HG03469 (cell line): ENCODE measurements at regions not wholly inside any gene's neighbourhood (a gene's known extent, or its start where the extent isn't known, plus 50 kb on each side); places are given as distances from the start of the nearest gene placed in this dataset.

Source experiments
- ATAC-seq: cut with Tn5 transposase; IDR thresholded peaks from one replicate; pipeline ENCODE4 v1.9.1; 2021; ENCODE audit warnings: mild to moderate bottlenecking, moderate library complexity, moderate number of reproducible peaks; ENCODE audit not compliant: unreplicated experiment

DNA sequence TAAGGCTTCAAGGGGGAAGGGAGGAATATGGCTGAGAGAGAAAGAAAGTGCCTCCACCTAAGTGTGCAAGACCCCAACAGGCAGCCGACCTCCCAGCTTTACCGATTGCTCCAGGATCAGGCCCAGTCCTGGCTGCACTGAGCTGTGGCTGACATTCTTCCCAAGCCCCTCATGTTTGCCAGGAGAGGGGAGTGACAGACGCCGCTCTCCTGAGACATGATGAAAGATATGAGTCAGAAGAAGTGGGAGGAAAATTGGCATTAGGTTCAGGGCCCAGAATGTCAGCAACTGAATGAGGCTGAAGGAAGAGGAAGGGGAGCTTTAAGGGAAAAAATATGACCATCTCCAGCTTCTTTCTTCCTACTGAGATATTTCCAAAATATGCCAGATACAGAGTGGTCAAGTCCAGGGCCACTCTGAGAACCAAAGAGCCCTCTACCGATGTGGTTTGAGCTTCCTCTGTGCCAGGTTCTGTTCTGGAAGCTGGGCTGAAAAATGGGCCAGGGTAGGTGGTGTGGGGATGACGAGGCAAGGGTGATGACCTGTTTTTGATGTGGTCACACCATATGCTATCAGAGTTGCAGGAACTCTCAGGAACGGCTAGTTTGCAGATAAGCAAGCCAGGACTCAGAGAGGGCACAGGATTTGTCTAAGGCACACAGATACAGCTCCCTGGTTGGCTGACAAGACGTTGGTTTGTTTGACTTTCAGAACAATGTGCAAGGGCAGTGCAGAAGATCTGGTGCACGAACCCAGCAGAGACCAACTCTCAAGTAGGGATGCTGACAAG lies 176.7 kb downstream of the SOX9 start:
- ATAC-seq, result no peak

- ATAC-seq, result no peak
Measured at GRCh38 chr17:72299100-72299499, 178.3 kb downstream of the SOX9 start.

GRCh38 chr17:72299592-72299991 lies 178.8 kb downstream of the SOX9 start:
- ATAC-seq, result no peak

DNA sequence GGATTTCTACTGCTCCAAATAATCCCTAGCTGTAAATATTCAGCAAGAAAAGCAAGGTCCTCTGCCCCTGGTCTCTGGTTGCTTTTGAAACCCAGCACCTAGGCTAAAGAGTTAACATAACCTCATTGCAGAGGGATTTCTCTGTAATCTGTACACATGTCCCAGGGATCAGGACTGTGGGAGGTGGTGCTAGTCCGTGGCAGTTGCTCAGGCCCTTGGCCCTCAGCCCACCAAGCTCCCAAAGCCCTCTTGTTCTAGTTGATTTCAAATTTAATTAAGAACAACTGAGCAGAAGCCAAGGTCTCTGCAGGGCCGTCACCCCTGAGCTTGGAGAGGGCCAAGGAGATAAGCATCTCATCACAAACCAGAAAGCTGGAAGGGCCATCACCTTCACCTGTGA lies 181.1 kb downstream of the SOX9 start:
- ATAC-seq, result no peak

- no peak for ATAC-seq
Measured at GRCh38 chr17:72302735-72303134, 181.9 kb downstream of the SOX9 start.

DNA sequence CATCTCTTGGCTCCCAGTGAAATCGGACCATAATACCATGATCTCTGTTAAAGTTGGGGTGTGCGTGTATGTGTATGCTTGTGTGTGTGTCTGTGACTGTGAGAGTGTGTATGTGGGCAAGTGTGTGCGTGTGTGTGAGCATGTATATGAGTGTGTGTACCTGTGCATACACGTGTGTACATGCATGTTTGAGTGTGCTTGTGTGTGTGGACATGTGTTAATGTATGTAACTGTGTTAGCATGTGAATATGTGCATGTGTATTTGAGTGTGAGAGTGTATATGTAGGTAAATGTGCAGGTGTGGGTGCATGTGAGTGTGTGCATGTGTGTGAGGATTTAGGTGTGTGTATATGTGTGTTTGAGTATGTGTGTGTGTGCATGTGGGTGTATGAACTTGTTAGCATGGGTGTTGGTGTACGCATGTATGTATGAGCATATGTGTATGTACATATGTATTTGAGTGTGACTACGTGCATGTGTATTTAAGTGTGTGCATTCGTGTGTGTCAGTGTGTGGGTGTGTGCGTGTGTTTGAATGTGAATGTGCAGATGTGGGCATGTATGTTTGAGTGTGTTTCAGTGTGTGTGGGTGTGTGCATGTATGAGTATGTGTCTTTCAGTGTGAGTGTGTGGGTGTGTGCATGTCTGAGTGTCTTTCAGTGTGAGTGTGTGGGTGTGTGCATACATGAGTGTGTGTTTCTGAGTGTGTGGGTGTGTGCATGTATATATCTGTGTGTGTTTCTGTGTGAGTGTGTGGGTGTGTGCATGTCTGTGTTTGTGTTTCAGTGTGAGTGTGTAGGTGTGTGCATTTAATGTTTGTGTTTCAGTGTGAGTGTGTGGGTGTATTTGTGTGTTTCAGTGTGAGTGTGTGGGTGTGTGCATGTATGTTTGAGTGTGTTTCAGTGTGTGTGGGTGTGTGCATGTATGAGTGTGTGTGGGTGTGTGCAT lies 183.2 kb downstream of the SOX9 start:
- no peak for ATAC-seq

DNA sequence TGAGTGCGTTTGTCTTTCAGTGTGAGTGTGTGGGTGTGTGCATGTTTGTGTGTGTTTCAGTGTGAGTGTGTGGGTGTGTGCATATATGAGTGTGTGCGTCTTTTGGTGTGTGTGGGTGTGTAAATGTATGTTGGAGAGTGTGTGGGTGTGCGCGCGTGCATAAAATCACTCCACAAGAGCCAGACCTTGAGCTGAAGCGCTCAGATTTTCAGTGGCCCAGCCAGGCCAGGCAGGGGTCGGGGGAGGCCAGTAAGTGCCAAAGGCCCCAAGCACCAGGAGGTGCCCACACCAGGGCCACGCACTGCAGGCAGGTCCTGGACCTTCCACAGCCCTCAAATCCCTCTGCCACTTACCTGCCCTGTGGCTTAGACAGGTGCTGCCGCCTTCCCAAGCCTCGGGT lies 184.0 kb downstream of the SOX9 start:
- ATAC-seq, result no peak

GRCh38 chr17:72305472-72305871 lies 184.7 kb downstream of the SOX9 start:
- ATAC-seq, result no peak

GRCh38 chr17:72306037-72306436 lies 185.2 kb downstream of the SOX9 start:
- no peak for ATAC-seq

- no peak for ATAC-seq
Measured at GRCh38 chr17:72307836-72308235, 187.0 kb downstream of the SOX9 start.

- ATAC-seq, result no peak
Measured at GRCh38 chr17:72308744-72309385, 188.0 kb downstream of the SOX9 start.

DNA sequence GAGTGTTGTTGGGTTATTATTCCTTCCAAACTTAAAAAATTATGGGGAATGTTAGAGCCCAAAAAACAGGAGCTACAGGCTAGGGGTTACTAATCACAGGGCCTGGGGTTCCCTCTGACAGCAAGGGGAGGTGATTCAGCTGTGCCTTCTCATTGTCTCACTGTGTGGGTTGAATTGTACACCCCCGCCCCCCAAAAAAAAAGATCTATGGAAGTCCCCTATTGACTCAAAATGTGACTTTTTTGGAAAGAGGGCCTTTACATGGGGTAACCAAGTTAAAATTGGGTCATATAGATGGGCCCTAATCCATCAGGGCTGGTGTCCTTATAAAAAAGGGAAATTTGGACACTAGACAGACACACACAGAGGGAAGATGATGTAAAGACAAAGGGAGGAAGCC lies 190.2 kb downstream of the SOX9 start:
- no peak for ATAC-seq

DNA sequence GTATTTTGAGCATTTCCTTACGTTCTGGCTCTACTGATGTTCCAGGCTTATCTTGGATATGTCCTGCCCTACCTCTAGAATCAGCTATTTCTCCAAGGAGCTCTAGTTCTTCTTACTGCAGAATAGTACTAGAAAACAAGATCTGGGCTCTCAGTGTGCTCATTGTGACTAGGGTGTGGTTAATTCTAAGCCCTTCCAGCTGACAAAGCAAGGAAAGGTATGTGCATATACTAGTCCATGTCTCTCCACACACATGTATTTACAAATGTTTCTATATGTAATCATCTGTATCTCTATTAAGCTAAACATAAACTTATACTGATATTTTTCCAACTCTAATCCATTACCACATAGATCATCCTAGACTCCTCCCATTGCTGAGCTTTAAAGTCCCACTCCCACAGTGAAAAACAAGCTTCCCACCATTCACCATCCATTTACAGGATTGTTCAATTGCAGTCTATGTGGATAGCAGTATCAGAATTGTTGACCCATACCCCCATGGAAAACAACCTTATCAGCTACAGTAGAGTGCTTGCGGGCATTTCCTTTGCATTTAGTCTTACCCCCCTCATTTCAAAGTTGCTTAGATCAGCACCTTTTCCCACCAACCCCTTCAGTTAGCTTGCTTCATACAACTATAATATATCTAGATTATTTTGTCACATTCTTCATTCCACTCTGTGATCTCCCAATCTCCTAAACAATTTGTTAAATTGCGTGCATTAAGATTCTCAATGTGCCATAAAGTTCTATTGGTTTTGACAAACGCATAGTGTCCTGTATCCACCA lies 194.5 kb downstream of the SOX9 start:
- no peak for ATAC-seq

DNA sequence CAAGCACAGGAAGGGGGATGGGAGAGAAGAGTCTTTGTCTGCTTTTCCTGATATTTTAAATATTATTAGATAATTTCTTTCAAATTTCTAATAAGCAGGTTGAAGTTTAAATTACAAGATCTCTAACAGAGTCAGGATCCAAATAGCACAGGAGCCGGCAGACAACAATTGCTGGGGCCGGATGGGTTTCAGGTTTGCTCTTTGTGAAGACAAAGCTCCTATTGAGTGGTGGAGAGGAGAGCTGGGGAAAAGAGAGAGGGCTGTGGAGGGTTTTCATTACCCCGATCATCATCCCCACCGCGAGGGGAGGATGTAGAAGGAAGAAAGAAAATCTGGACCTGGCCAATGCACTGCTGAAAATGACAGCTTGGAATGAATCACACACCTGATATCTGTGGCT lies 197.3 kb downstream of the SOX9 start:
- ATAC-seq, result no peak

DNA sequence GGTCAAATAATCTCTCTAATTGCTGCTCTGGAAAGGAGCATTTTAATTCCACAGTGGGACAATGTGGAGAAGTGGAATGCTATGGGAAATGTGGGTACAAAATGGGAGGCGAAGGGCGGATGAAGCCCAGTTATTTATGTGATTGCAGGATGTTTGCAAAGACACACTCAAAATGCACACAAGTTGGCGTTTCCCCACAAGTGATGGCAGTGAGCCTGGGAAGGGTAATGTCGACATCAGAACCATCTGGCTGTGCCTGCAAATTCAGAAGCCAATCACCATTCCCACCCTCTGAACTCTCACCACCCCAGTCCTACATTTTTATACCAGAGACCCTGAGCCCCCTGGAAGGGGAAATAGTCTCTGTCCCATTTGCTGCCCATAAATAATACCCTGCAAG lies 201.1 kb downstream of the SOX9 start:
- no peak for ATAC-seq

- no peak for ATAC-seq
Measured at GRCh38 chr17:72332367-72332766, 211.5 kb downstream of the SOX9 start.

DNA sequence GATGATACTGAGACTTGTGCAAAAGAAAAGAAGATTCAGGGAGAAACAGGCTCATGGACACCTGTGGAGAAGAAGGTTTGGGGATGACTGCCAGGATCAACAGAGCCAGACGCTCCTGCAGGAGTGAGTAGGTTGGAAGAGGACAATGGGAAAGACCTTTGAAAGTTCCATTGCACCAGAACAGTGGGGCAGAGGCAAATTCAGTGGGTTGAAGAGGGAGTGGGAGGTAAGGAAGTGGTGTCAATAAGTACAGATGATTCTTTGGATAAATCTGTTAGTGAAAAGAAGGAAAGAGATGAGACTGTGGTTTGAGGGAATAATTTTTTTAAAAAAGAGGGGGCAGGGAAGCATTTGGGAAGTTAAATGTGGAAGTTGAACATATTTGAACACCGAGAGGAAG lies 212.8 kb downstream of the SOX9 start:
- ATAC-seq, result no peak

GRCh38 chr17:72334205-72334604 lies 213.4 kb downstream of the SOX9 start:
- no peak for ATAC-seq

GRCh38 chr17:72336026-72336803 lies 215.4 kb downstream of the SOX9 start:
- no peak for ATAC-seq

DNA sequence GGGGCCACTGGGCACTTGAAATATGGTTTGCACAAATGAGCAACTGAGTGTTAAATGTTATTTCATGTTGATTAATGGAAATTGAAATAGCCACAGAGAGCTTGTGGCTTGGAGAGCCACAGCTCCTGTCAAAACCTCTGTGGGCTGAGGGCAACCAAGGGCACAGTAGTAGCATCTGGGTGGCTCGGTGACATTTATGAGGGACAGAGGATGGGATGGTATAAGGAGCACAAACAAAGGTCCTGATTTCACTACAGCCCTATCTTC lies 215.9 kb downstream of the SOX9 start:
- ATAC-seq, result no peak
